ENCODE measurements at regions not wholly inside any gene's neighbourhood (a gene's known extent, or its start where the extent isn't known, plus 50 kb on each side); places are given as distances from the start of the nearest gene placed in this dataset.
"Not testable (repeated sequence)": the region's sequence is repeated elsewhere in the genome, so short reads cannot be mapped to it uniquely, and the experiment has no call there.

- no peak for DNase-seq (ENCODE audit: low read depth)
Measured at GRCh38 chr14:105902131-105902898, 375.9 kb downstream of the TMEM121 start.

GRCh38 chr14:105902899-105903165 lies 376.4 kb downstream of the TMEM121 start:
- not testable (repeated sequence) for DNase-seq (ENCODE audit: low read depth)

GRCh38 chr14:105903971-105904370 lies 377.6 kb downstream of the TMEM121 start:
- DNase-seq (ENCODE audit: low read depth): no peak

- DNase-seq (ENCODE audit: low read depth): no peak
Measured at GRCh38 chr14:105904379-105904778, 378.0 kb downstream of the TMEM121 start.

- no peak for DNase-seq (ENCODE audit: low read depth)
Measured at GRCh38 chr14:105905456-105905855, 379.1 kb downstream of the TMEM121 start.

- DNase-seq (ENCODE audit: low read depth): no peak
Measured at GRCh38 chr14:105907276-105907675, 380.9 kb downstream of the TMEM121 start.

- no peak for DNase-seq (ENCODE audit: low read depth)
Measured at GRCh38 chr14:105908006-105908405, 381.6 kb downstream of the TMEM121 start.

- DNase-seq (ENCODE audit: low read depth): no peak
Measured at GRCh38 chr14:105908481-105908911, 382.1 kb downstream of the TMEM121 start.

- DNase-seq (ENCODE audit: low read depth): no peak
Measured at GRCh38 chr14:105909046-105909827, 382.9 kb downstream of the TMEM121 start.

- not testable (repeated sequence) for DNase-seq (ENCODE audit: low read depth)
Measured at GRCh38 chr14:105909828-105910120, 383.4 kb downstream of the TMEM121 start.

GRCh38 chr14:105910426-105910825 lies 384.0 kb downstream of the TMEM121 start:
- no peak for DNase-seq (ENCODE audit: low read depth)

- DNase-seq (ENCODE audit: low read depth): no peak
Measured at GRCh38 chr14:105911006-105911847, 384.8 kb downstream of the TMEM121 start.

GRCh38 chr14:105911848-105912292 lies 385.5 kb downstream of the TMEM121 start:
- not testable (repeated sequence) for DNase-seq (ENCODE audit: low read depth)

- no peak for DNase-seq (ENCODE audit: low read depth)
Measured at GRCh38 chr14:105912641-105913180, 386.3 kb downstream of the TMEM121 start.

- no peak for DNase-seq (ENCODE audit: low read depth)
Measured at GRCh38 chr14:105913221-105913620, 386.8 kb downstream of the TMEM121 start.

GRCh38 chr14:105913861-105914260 lies 387.5 kb downstream of the TMEM121 start:
- DNase-seq (ENCODE audit: low read depth): no peak

- DNase-seq (ENCODE audit: low read depth): not testable (repeated sequence)
Measured at GRCh38 chr14:105914281-105914680, 387.9 kb downstream of the TMEM121 start.

GRCh38 chr14:105914738-105915385 lies 388.5 kb downstream of the TMEM121 start:
- DNase-seq (ENCODE audit: low read depth): no peak

GRCh38 chr14:105915546-105915945 lies 389.2 kb downstream of the TMEM121 start:
- not testable (repeated sequence) for DNase-seq (ENCODE audit: low read depth)

GRCh38 chr14:105917136-105917932 lies 391.0 kb downstream of the TMEM121 start:
- DNase-seq (ENCODE audit: low read depth): not testable (repeated sequence)

- DNase-seq (ENCODE audit: low read depth): no peak
Measured at GRCh38 chr14:105917933-105918436, 391.6 kb downstream of the TMEM121 start.

Measured in stimulated activated CD8-positive, alpha-beta memory T cell treated with anti-CD3 and anti-CD28 coated beads, Interleukin-15, amount 100 ng/mL, for 24 hours (primary cell).